H4 (cell line): ENCODE measurements at regions not wholly inside any gene's neighbourhood (a gene's known extent, or its start where the extent isn't known, plus 50 kb on each side); places are given as distances from the start of the nearest gene placed in this dataset.

Experiments
- DNase-seq: peaks from one replicate; pipeline ENCODE4 v3.0.0-alpha.2; 2015; ENCODE audit warnings: low spot score

- no peak for DNase-seq
Measured at GRCh38 chr10:91137011-91137643, 83.3 kb upstream of the PCGF5 start.

GRCh38 chr10:91137822-91138221, 82.6 kb upstream of the PCGF5 start:
- DNase-seq, result no peak

GRCh38 chr10:91140995-91141549, 79.4 kb upstream of the PCGF5 start:
- DNase-seq, result no peak

- DNase-seq, result no peak
Measured at GRCh38 chr10:91144961-91145360, 75.5 kb upstream of the PCGF5 start.

GRCh38 chr10:91146146-91146545, 74.3 kb upstream of the PCGF5 start:
- DNase-seq, result no peak

- DNase-seq, result no peak
Measured at GRCh38 chr10:91149550-91149949, 70.9 kb upstream of the PCGF5 start.

- DNase-seq, result no peak
Measured at GRCh38 chr10:91150631-91151030, 69.8 kb upstream of the PCGF5 start.

GRCh38 chr10:91153508-91153907, 67.0 kb upstream of the PCGF5 start:
- no peak for DNase-seq

- no peak for DNase-seq
Measured at GRCh38 chr10:91154842-91155241, 65.6 kb upstream of the PCGF5 start.

GRCh38 chr10:91156196-91156595, 64.3 kb upstream of the PCGF5 start:
- no peak for DNase-seq

- DNase-seq, result no peak
Measured at GRCh38 chr10:91159254-91159783, 61.1 kb upstream of the PCGF5 start.

GRCh38 chr10:91162050-91162494, 58.4 kb upstream of the PCGF5 start:
- DNase-seq, result no peak

- DNase-seq, result peak; percentile 55
Measured at GRCh38 chr10:91162495-91163268, 57.8 kb upstream of the PCGF5 start.

- peak; percentile 22 for DNase-seq
Measured at GRCh38 chr10:91163269-91163868, 57.1 kb upstream of the PCGF5 start.

- peak; percentile 48 for DNase-seq
Measured at GRCh38 chr10:91163869-91164474, 56.5 kb upstream of the PCGF5 start.

GRCh38 chr10:91164520-91165065, 55.9 kb upstream of the PCGF5 start:
- DNase-seq, result no peak

GRCh38 chr10:91167406-91167805, 53.1 kb upstream of the PCGF5 start:
- DNase-seq, result no peak

- no peak for DNase-seq
Measured at GRCh38 chr10:91170418-91170817, 50.0 kb upstream of the PCGF5 start.
